Suprapubic skin (tissue), 4 donors: ENCODE measurements at regions not wholly inside any gene's neighbourhood (a gene's known extent, or its start where the extent isn't known, plus 50 kb on each side); places are given as distances from the start of the nearest gene placed in this dataset.

ENCODE experiments used
- DNase-seq, 2 donors: peaks; one replicate each; pipeline ENCODE4 v3.0.0-alpha.2; 2019; ENCODE audit warnings: low spot score in 2 of 2
- H3K27ac ChIP-seq: fragments of 200-600 bp; sonication (generic); one replicate; pipeline ENCODE4 v1.5.1; 2019
- H3K27me3 ChIP-seq: fragments of 200-600 bp; sonication (generic); one replicate; pipeline ENCODE4 v1.5.1; 2019
- H3K36me3 ChIP-seq: fragments of 200-600 bp; sonication (generic); one replicate; pipeline ENCODE4 v1.5.1; 2019
- H3K4me1 ChIP-seq: fragments of 200-600 bp; sonication (generic); one replicate; pipeline ENCODE4 v1.5.1; 2019
- H3K4me3 ChIP-seq: fragments of 200-600 bp; sonication (generic); one replicate; pipeline ENCODE4 v1.5.1; 2019; ENCODE audit warnings: mild to moderate bottlenecking
- H3K9me3 ChIP-seq: fragments of 200-600 bp; sonication (generic); one replicate; pipeline ENCODE4 v1.5.1; 2019
- EP300 ChIP-seq: sonication (generic); formaldehyde crosslinking; IDR thresholded peaks from one replicate; pipeline ENCODE4 v1.6.1; 2017; ENCODE audit warnings: antibody characterized with exemption
- POLR2A ChIP-seq, 2 donors: fragments of 450-650 bp; IDR thresholded peaks; one replicate each; pipeline ENCODE4 v1.6.1; 2017; ENCODE audit warnings: antibody characterized with exemption in 2 of 2, mild to moderate bottlenecking in 2 of 2, moderate library complexity in 2 of 2
- POLR2AphosphoS5 ChIP-seq, 3 donors: sonication (generic); formaldehyde crosslinking; IDR thresholded peaks; one replicate each; pipeline ENCODE4 v1.6.1; 2017; ENCODE audit warnings: antibody characterized with exemption in 3 of 3
- WGBS: methylation state at CpG from one replicate; pipeline ENCODE4 v1.1.5; 2018; 5-methylcytosine and 5-hydroxymethylcytosine counted together
- TF ChIP-seq, protein P1 (sequence below), 2 donors: fragments of 200-600 bp in 1 of 2; fragments of 450-650 bp in 1 of 2; sonication (generic) in 1 of 2; IDR thresholded peaks; one replicate each; pipeline ENCODE4 v1.5.1; 2016 to 2019; ENCODE audit warnings: antibody characterized with exemption in 2 of 2, mild to moderate bottlenecking in 1 of 2, moderate library complexity in 1 of 2

DNA sequence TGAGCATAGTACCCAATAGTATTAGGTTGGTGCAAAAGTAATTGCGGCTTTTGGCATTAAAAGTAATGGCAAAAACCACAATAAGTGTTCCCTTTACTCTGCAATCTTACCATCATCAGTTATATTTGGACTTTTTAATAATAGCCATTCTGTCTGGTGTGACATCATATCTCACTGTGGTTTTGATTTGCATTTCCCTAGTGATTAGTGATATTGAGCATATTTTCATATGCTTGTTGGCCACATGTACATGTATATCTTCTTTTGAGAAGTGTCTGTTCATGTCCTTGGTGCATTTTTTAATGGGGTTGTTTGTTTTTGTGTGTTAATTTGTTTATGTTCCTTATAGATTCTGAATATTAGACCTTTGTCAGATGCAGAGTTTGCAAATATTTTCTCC, 289.9 kb downstream of the FAM170A start:
- 80% methylated on average over 1 of the region's 1 CpG for WGBS

DNA sequence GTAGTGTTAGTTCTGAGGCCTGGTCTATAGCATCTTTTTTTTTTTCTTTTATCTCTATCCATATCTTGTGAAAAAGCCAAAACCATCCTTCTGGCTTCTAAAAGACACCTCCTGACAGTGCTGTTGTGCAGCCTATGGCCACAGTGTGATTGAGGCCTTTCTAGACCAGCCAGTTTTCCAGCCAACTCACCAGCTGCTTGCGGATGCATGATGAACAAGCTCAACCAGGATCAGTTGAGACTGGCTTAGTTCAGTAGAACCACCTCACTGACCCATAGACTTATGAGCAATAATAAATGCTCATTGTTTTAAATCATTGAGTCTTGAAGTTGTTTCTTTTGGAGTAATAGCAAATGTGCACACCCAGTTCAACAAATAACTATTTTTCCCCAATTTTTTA, 296.9 kb downstream of the FAM170A start:
- 71% methylated on average over 1 of the region's 1 CpG for WGBS
- TF ChIP-seq POLR2AphosphoS5 (IDR thresholded peaks at IDR 0.05) = no peak
- no peak for TF ChIP-seq EP300
- TF ChIP-seq POLR2A (IDR thresholded peaks at IDR 0.05) = no peak
- TF ChIP-seq, protein P1, sequence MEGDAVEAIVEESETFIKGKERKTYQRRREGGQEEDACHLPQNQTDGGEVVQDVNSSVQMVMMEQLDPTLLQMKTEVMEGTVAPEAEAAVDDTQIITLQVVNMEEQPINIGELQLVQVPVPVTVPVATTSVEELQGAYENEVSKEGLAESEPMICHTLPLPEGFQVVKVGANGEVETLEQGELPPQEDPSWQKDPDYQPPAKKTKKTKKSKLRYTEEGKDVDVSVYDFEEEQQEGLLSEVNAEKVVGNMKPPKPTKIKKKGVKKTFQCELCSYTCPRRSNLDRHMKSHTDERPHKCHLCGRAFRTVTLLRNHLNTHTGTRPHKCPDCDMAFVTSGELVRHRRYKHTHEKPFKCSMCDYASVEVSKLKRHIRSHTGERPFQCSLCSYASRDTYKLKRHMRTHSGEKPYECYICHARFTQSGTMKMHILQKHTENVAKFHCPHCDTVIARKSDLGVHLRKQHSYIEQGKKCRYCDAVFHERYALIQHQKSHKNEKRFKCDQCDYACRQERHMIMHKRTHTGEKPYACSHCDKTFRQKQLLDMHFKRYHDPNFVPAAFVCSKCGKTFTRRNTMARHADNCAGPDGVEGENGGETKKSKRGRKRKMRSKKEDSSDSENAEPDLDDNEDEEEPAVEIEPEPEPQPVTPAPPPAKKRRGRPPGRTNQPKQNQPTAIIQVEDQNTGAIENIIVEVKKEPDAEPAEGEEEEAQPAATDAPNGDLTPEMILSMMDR (IDR thresholded peaks at IDR 0.05) = no peak
- Histone ChIP-seq H3K36me3 (no peaks in the 10 kb centered on the region), H3K4me3 (no peak overlapping the region), H3K4me1 (no peaks in the 10 kb centered on the region), H3K27me3 (no peaks in the 10 kb centered on the region), H3K27ac (no peak overlapping the region), H3K9me3 (no peaks in the 10 kb centered on the region)
- DNase-seq = no peak

More for the DNA sequence above, 289.9 kb downstream of the FAM170A start:
- DNase-seq = no peak
- Histone ChIP-seq H3K36me3 (no peaks in the 10 kb centered on the region), H3K27me3 (no peaks in the 10 kb centered on the region), H3K27ac (no peak overlapping the region), H3K9me3 (no peaks in the 10 kb centered on the region), H3K4me1 (no peaks in the 10 kb centered on the region), H3K4me3 (no peak overlapping the region)
- TF ChIP-seq, protein P1 (IDR thresholded peaks at IDR 0.05) = no peak
- TF ChIP-seq POLR2A (IDR thresholded peaks at IDR 0.05) (no peak), EP300 (no peak), POLR2AphosphoS5 (IDR thresholded peaks at IDR 0.05) (no peak)

DNA sequence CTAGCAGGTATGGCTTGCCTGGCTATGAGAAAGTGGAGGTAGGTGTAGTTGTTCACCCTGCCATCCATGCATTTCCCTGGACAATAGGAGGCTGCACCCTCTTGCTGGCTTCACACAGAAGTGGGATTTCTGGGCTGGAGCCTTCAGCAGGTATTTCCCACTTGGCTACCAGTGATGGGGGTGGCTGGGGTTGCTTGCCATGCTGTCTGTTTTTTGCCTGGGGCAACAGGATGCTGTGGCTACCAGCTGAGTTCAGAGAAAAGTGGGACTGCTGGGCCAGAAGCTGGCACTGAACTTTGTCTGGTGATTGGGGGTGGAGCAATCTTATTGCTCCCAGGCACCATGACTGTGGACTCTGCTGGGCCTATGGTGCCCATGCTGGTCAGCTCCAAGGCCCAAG, 299.6 kb downstream of the FAM170A start:
- Histone ChIP-seq H3K9me3 (no peaks in the 10 kb centered on the region), H3K27ac (no peak overlapping the region), H3K4me1 (no peaks in the 10 kb centered on the region), H3K27me3 (no peaks in the 10 kb centered on the region), H3K36me3 (no peaks in the 10 kb centered on the region), H3K4me3 (no peak overlapping the region)
- TF ChIP-seq, protein P1 (IDR thresholded peaks at IDR 0.05) = no peak
- TF ChIP-seq POLR2AphosphoS5 (IDR thresholded peaks at IDR 0.05) = no peak
- no peak for TF ChIP-seq EP300
- TF ChIP-seq POLR2A (IDR thresholded peaks at IDR 0.05) = no peak
- DNase-seq = peak in 1 of 2 donors; percentile 71

DNA sequence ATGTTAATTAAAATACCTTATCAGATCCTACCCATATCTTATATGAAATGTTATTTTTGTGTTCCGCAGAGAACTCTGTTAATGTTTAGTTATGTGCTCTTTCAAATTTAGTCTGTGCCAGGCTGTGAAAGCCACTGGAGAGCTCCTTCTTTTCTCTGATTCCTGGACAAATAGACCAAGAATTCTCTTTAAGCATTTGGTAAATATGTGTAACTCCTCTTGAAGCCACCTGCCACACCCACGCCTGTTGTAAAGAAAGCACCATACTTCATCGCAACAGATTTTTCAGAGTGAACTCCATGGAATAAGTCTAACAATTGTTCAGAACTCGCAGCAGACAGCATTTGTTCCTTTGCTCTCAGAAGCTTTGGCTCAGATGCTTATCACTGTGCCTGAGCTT, 301.1 kb downstream of the FAM170A start:
- 91% methylated on average over 4 of the region's 4 CpGs for WGBS
- Histone ChIP-seq H3K4me3 (no peak overlapping the region), H3K27ac (no peak overlapping the region), H3K27me3 (no peaks in the 10 kb centered on the region), H3K9me3 (no peaks in the 10 kb centered on the region), H3K4me1 (no peaks in the 10 kb centered on the region), H3K36me3 (no peaks in the 10 kb centered on the region)
- no peak for DNase-seq
- TF ChIP-seq POLR2A (IDR thresholded peaks at IDR 0.05) (no peak), EP300 (no peak), POLR2AphosphoS5 (IDR thresholded peaks at IDR 0.05) (no peak)
- TF ChIP-seq, protein P1 (IDR thresholded peaks at IDR 0.05) = no peak

DNA sequence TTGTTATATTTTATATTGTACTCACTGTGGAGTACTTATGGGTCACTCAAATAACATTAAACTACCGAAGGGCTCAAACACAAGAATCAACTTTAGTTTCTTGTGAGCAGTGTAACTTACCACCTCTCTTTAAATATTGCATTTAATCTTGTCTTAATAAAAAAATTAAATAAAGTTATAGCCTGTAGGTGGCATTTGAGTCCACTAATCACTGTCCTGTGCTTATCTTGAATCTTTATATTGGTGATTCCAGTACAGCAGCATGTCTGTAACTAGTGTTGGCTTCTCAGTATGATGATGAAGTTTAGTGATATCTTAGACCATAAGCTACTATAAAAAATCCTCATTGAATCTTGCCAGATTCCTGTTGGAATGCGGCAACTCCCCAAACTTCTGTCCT, 313.8 kb downstream of the FAM170A start:
- no peak for DNase-seq
- Histone ChIP-seq H3K9me3 (no peaks in the 10 kb centered on the region), H3K27me3 (no peaks in the 10 kb centered on the region), H3K36me3 (no peaks in the 10 kb centered on the region), H3K27ac (no peak overlapping the region), H3K4me3 (no peak overlapping the region), H3K4me1 (no peaks in the 10 kb centered on the region)
- WGBS = 85% methylated on average over 2 of the region's 2 CpGs
- no peak for TF ChIP-seq POLR2AphosphoS5 (IDR thresholded peaks at IDR 0.05)
- no peak for TF ChIP-seq EP300
- TF ChIP-seq, protein P1 (IDR thresholded peaks at IDR 0.05) = peak in 1 of 2 donors; percentile 14
